Mesenchymal stem cell (in vitro differentiated cells and primary cell): ENCODE measurements at regions not wholly inside any gene's neighbourhood (a gene's known extent, or its start where the extent isn't known, plus 50 kb on each side); places are given as distances from the start of the nearest gene placed in this dataset.

Experiments
- DNase-seq: peaks from one replicate; pipeline ENCODE4 v3.0.0-alpha.2; 2013
- H2AFZ ChIP-seq: one replicate; pipeline ENCODE4 v1.6.1; 2013; ENCODE audit warnings: low read depth, mild to moderate bottlenecking, control low read depth, inconsistent platforms, low read length, moderate library complexity
- H2AK5ac ChIP-seq: 2 replicates; pipeline ENCODE4 v1.6.1; 2013; ENCODE audit warnings: low read length, moderate library complexity, mild to moderate bottlenecking, inconsistent platforms; ENCODE audit not compliant: severe bottlenecking
- H2BK120ac ChIP-seq: one replicate; pipeline ENCODE4 v1.6.1; 2013; ENCODE audit warnings: low read depth, mild to moderate bottlenecking, inconsistent platforms, low read length, moderate library complexity
- H2BK12ac ChIP-seq, 2 experiments: one replicate each; pipeline ENCODE4 v1.6.1; 2013; ENCODE audit warnings: inconsistent platforms in 2 of 2, low read length in 2 of 2, mild to moderate bottlenecking in 2 of 2, moderate library complexity in 2 of 2, control low read depth in 1 of 2
- H2BK15ac ChIP-seq: one replicate; pipeline ENCODE4 v1.6.1; 2013; ENCODE audit warnings: mild to moderate bottlenecking, low read depth, inconsistent platforms; ENCODE audit not compliant: poor library complexity, severe bottlenecking
- H2BK5ac ChIP-seq: 2 replicates; pipeline ENCODE4 v1.6.1; 2013; ENCODE audit warnings: low read depth, mild to moderate bottlenecking, low read length, control low read depth, inconsistent platforms; ENCODE audit not compliant: poor library complexity, severe bottlenecking
- H3K14ac ChIP-seq, 2 experiments: one replicate each; pipeline ENCODE4 v1.6.1; 2013; ENCODE audit warnings: inconsistent platforms in 2 of 2, low read length in 2 of 2, control low read depth in 1 of 2, mild to moderate bottlenecking in 1 of 2, moderate library complexity in 1 of 2
- H3K18ac ChIP-seq, 2 experiments: one replicate each; pipeline ENCODE4 v1.6.1; 2013; ENCODE audit warnings: inconsistent platforms in 2 of 2, low read length in 2 of 2, control low read depth in 1 of 2, low read depth in 1 of 2, mild to moderate bottlenecking in 1 of 2
- H3K23ac ChIP-seq, 2 experiments: one replicate each; pipeline ENCODE4 v1.6.1; 2013; ENCODE audit warnings: inconsistent platforms in 2 of 2, low read length in 2 of 2, mild to moderate bottlenecking in 2 of 2, moderate library complexity in 2 of 2, control low read depth in 1 of 2
- H3K27ac ChIP-seq: 2 replicates; pipeline ENCODE4 v1.5.1; 2013; ENCODE audit warnings: mild to moderate bottlenecking, moderate library complexity, low read length, control low read depth, inconsistent platforms; ENCODE audit not compliant: poor library complexity, severe bottlenecking
- H3K27me3 ChIP-seq, 2 experiments: 2 replicates each; pipeline versions ENCODE4 v1.6.1 to v1.7.0; 2013; ENCODE audit warnings: low read length in 2 of 2, mild to moderate bottlenecking in 2 of 2, moderate library complexity in 2 of 2, control low read depth in 1 of 2, inconsistent platforms in 1 of 2; ENCODE audit not compliant: control insufficient read depth in 1 of 2, insufficient read depth in 1 of 2
- H3K36me3 ChIP-seq, 2 experiments: 2 replicates each; pipeline versions ENCODE4 v1.6.1 to v1.7.0; 2013; ENCODE audit warnings: low read length in 2 of 2, control low read depth in 1 of 2, inconsistent platforms in 1 of 2, low read depth in 1 of 2, mild to moderate bottlenecking in 1 of 2; ENCODE audit not compliant: insufficient read depth in 2 of 2, control insufficient read depth in 1 of 2
- H3K4ac ChIP-seq, 2 experiments: one replicate each; pipeline ENCODE4 v1.6.1; 2013; ENCODE audit warnings: inconsistent platforms in 2 of 2, low read length in 2 of 2, mild to moderate bottlenecking in 2 of 2, moderate library complexity in 2 of 2, control low read depth in 1 of 2, low read depth in 1 of 2
- H3K4me1 ChIP-seq: 2 replicates; pipeline ENCODE4 v1.6.1; 2013; ENCODE audit warnings: low read depth, low read length, control low read depth; ENCODE audit not compliant: control insufficient read depth, insufficient read depth
- H3K4me2 ChIP-seq: 2 replicates; pipeline ENCODE4 v1.6.1; 2013; ENCODE audit warnings: low read length, mild to moderate bottlenecking, inconsistent platforms; ENCODE audit not compliant: poor library complexity, severe bottlenecking
- H3K4me3 ChIP-seq, 2 experiments: 2 replicates each; pipeline versions ENCODE4 v1.5.1 to v1.7.0; 2013; ENCODE audit warnings: low read length in 2 of 2, mild to moderate bottlenecking in 2 of 2, control low read depth in 1 of 2, low read depth in 1 of 2; ENCODE audit not compliant: insufficient read depth in 1 of 2
- H3K79me1 ChIP-seq: replicated peaks from 2 replicates; pipeline ENCODE4 v1.6.1; 2013; ENCODE audit warnings: mild to moderate bottlenecking, control low read depth, low read length, inconsistent platforms; ENCODE audit not compliant: poor library complexity, severe bottlenecking
- H3K9ac ChIP-seq: 2 replicates; pipeline ENCODE4 v1.7.0; 2013; ENCODE audit warnings: mild to moderate bottlenecking, low read length, moderate library complexity
- H3K9me3 ChIP-seq: 2 replicates; pipeline ENCODE4 v1.7.0; 2013; ENCODE audit warnings: mild to moderate bottlenecking, low read length; ENCODE audit not compliant: control insufficient read depth
- H4K8ac ChIP-seq: one replicate; pipeline ENCODE4 v1.6.1; 2013; ENCODE audit warnings: inconsistent platforms, mild to moderate bottlenecking, low read length, moderate library complexity
- H4K91ac ChIP-seq: one replicate; pipeline ENCODE4 v1.6.1; 2013; ENCODE audit warnings: mild to moderate bottlenecking, low read length, inconsistent platforms
- WGBS: methylation state at CpG from one replicate; pipeline ENCODE4 v1.1.7; 2013; ENCODE audit warnings: mixed read lengths; 5-methylcytosine and 5-hydroxymethylcytosine counted together

- WGBS: 91% methylated on average over 1 of the region's 1 CpG
- H4K8ac ChIP-seq: no peak overlapping the region
- H2BK5ac ChIP-seq: no peak overlapping the region
Observed at GRCh38 chr7:81073931-81074251, 155.0 kb upstream of the SEMA3C start.

DNA sequence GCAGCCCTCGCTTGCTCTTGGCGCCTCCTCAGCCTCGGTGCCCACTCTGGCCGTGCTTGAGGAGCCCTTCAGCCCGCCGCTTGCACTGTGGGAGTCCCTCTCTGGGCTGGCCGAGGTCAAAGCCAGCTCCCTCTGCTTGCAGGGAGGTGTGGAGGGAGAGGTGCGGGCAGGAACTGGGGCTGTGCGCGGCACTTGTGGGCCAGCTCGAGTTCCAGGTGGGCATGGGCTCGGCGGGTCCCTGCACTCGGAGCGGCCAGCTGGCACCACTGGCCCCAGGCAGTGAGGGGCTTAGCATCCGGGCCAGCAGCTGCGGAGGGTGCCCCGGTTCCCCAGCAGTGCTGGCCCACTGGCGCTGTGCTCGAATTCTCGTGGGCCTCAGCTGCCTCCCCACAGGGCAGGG lies 152.1 kb upstream of the SEMA3C start:
- no peak overlapping the region for H3K4ac ChIP-seq
- no peak overlapping the region for H3K27ac ChIP-seq
- DNase-seq: no peak
- no peaks in the 10 kb centered on the region for H3K27me3 ChIP-seq
- H4K91ac ChIP-seq: no peak overlapping the region
- H4K8ac ChIP-seq: peak overlapping the region; percentile 24
- no peak overlapping the region for H2BK12ac ChIP-seq
- H3K9me3 ChIP-seq: no peaks in the 10 kb centered on the region
- H2BK120ac ChIP-seq: no peak overlapping the region
- no peak overlapping the region for H3K18ac ChIP-seq
- WGBS: 95% methylated on average over 21 of the region's 21 CpGs
- H3K14ac ChIP-seq: no peak overlapping the region
- no peaks in the 10 kb centered on the region for H3K79me1 ChIP-seq
- no peak overlapping the region for H2AK5ac ChIP-seq
- H3K4me3 ChIP-seq: no peak overlapping the region
- H3K4me2 ChIP-seq: no peak overlapping the region
- H3K36me3 ChIP-seq: peaks cover 0 to 6% of the 10 kb centered on the region in 2 experiments
- H3K4me1 ChIP-seq: peaks cover 2% of the 10 kb centered on the region
- no peak overlapping the region for H3K9ac ChIP-seq
- H2BK15ac ChIP-seq: no peak overlapping the region
- H2AFZ ChIP-seq: no peak overlapping the region
- H3K23ac ChIP-seq: no peak overlapping the region
- H2BK5ac ChIP-seq: no peak overlapping the region

More at GRCh38 chr7:81073931-81074251, 155.0 kb upstream of the SEMA3C start:
- DNase-seq: no peak
- no peak overlapping the region for H2AK5ac ChIP-seq
- H3K4me3 ChIP-seq: no peak overlapping the region
- no peaks in the 10 kb centered on the region for H3K79me1 ChIP-seq
- no peak overlapping the region for H3K27ac ChIP-seq
- peak overlapping the region; percentile 56 for H3K4me2 ChIP-seq
- no peak overlapping the region for H3K18ac ChIP-seq
- no peak overlapping the region for H2BK120ac ChIP-seq
- no peaks in the 10 kb centered on the region for H3K27me3 ChIP-seq
- H4K91ac ChIP-seq: no peak overlapping the region
- H3K9ac ChIP-seq: no peak overlapping the region
- H3K9me3 ChIP-seq: peaks cover 6% of the 10 kb centered on the region
- peaks cover 2% of the 10 kb centered on the region for H3K4me1 ChIP-seq
- H3K14ac ChIP-seq: no peak overlapping the region
- H2BK12ac ChIP-seq: no peak overlapping the region
- H2BK15ac ChIP-seq: no peak overlapping the region
- H2AFZ ChIP-seq: no peak overlapping the region
- H3K36me3 ChIP-seq: peaks cover 0 to 6% of the 10 kb centered on the region in 2 experiments
- no peak overlapping the region for H3K4ac ChIP-seq
- H3K23ac ChIP-seq: no peak overlapping the region

- Histone ChIP-seq H4K91ac (no peak overlapping the region), H3K9me3 (no peaks in the 10 kb centered on the region), H3K18ac (no peak overlapping the region), H3K9ac (no peak overlapping the region), H3K4me3 (no peak overlapping the region), H3K27ac (no peak overlapping the region), H3K79me1 (no peaks in the 10 kb centered on the region), H4K8ac (no peak overlapping the region), H3K4me1 (no peaks in the 10 kb centered on the region), H3K36me3 (peaks cover 0 to 6% of the 10 kb centered on the region in 2 experiments), H3K27me3 (no peaks in the 10 kb centered on the region), H2BK12ac (no peak overlapping the region), H3K4ac (no peak overlapping the region), H2BK120ac (no peak overlapping the region), H2AFZ (no peak overlapping the region), H3K23ac (no peak overlapping the region), H2BK15ac (no peak overlapping the region), H2AK5ac (no peak overlapping the region), H2BK5ac (no peak overlapping the region), H3K14ac (no peak overlapping the region), H3K4me2 (no peak overlapping the region)
- DNase-seq: no peak
Observed at GRCh38 chr7:81066797-81067196, 147.9 kb upstream of the SEMA3C start.

DNA sequence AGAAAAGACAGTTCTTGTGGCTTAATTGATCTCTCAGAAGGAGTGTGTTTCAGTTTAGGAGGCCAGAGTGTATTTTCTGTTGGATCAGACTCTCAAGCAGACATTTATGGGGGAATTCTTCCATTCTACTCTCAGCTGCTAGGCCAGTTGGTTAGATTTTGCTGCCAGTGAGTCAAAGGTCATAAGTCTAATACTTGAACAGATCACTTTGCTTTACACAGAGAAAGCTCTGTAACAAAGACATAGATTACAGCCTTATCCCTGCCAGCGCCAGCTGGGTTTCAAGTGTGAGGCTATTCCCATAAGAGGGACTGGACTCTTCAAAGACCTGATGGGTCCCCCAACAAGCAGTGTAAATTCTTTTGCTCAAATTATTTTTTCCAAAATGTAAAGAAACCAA lies 145.6 kb upstream of the SEMA3C start:
- Histone ChIP-seq H3K27ac (no peak overlapping the region), H2AFZ (no peak overlapping the region), H3K23ac (no peak overlapping the region), H3K4me1 (no peaks in the 10 kb centered on the region), H2BK12ac (no peak overlapping the region), H3K36me3 (no peaks in the 10 kb centered on the region), H3K18ac (no peak overlapping the region), H2BK120ac (no peak overlapping the region), H3K27me3 (no peaks in the 10 kb centered on the region), H4K8ac (no peak overlapping the region), H2AK5ac (no peak overlapping the region), H3K9me3 (no peaks in the 10 kb centered on the region), H4K91ac (no peak overlapping the region), H2BK5ac (no peak overlapping the region), H3K14ac (no peak overlapping the region), H3K4ac (no peak overlapping the region), H3K4me2 (no peak overlapping the region), H2BK15ac (no peak overlapping the region), H3K9ac (peak overlapping the region; percentile 14), H3K79me1 (no peaks in the 10 kb centered on the region), H3K4me3 (no peak overlapping the region)
- 75% methylated on average over 1 of the region's 1 CpG for WGBS
- DNase-seq: peak; percentile 49
